Activated CD4-positive, alpha-beta T cell treated with anti-CD3 and anti-CD28 coated beads for 36 hours (primary cell): ENCODE measurements at regions not wholly inside any gene's neighbourhood (a gene's known extent, or its start where the extent isn't known, plus 50 kb on each side); places are given as distances from the start of the nearest gene placed in this dataset.

Experiments used
- ATAC-seq: fragments of 200-7000 bp; cut with Tn5 transposase; one replicate; pipeline ENCODE4 v1.10.0; 2021; ENCODE audit warnings: mild to moderate bottlenecking, moderate library complexity
- CTCF ChIA-PET: fragments of 350-600 bp; sonication (Branson Sonifier 250); formaldehyde crosslinking; loops from one replicate; lab custom pipeline; 2021; ENCODE audit warnings: antibody characterized with exemption; lab: Charles Lee
- POLR2A ChIA-PET: fragments of 350-600 bp; sonication (Branson Sonifier 250); formaldehyde crosslinking; loops from one replicate; lab custom pipeline; 2021; ENCODE audit warnings: antibody characterized with exemption, inconsistent platforms; lab: Charles Lee
- DNase-seq: peaks from one replicate; pipeline ENCODE4 v3.0.0-alpha.2; 2020
- H3K27ac Mint-ChIP-seq: one replicate; pipeline ENCODE4 v1.8.0; 2021; ENCODE audit warnings: mixed read lengths
- H3K27me3 Mint-ChIP-seq: one replicate; pipeline ENCODE4 v1.8.0; 2021; ENCODE audit warnings: mixed read lengths
- H3K36me3 Mint-ChIP-seq: one replicate; pipeline ENCODE4 v1.8.0; 2021; ENCODE audit warnings: low read depth, mixed read lengths
- H3K4me1 Mint-ChIP-seq: one replicate; pipeline ENCODE4 v1.8.0; 2021; ENCODE audit warnings: mixed read lengths
- H3K4me3 Mint-ChIP-seq: one replicate; pipeline ENCODE4 v1.8.0; 2021; ENCODE audit warnings: mild to moderate bottlenecking, moderate library complexity, mixed read lengths
- H3K9me3 Mint-ChIP-seq: one replicate; pipeline ENCODE4 v1.8.0; 2021; ENCODE audit warnings: low read depth, mixed read lengths
- intact Hi-C, 2 experiments: fragments of 100-400 bp; cut with DNase I in 1 of 2; cut with micrococcal nuclease in 1 of 2; formaldehyde crosslinking; loops; one replicate each; pipeline versions ENCODE4 v1.14.2 to v1.15.1; 2022 to 2024; cut with DNase I, micrococcal nuclease

- H3K27me3 Mint-ChIP-seq = no peaks in the 10 kb centered on the region
- intact Hi-C loops = no loop called here
- ChIA-PET POLR2A (no interaction called here), CTCF (no interaction called here)
- H3K9me3 Mint-ChIP-seq = no peaks in the 10 kb centered on the region
- no peak overlapping the region for H3K27ac Mint-ChIP-seq
- ATAC-seq (no peak), DNase-seq (no peak)
- no peaks in the 10 kb centered on the region for H3K4me1 Mint-ChIP-seq
- H3K36me3 Mint-ChIP-seq = no peaks in the 10 kb centered on the region
- no peak overlapping the region for H3K4me3 Mint-ChIP-seq
Observed at GRCh38 chr3:181797431-181797830, 85.7 kb downstream of the SOX2 start.

DNA sequence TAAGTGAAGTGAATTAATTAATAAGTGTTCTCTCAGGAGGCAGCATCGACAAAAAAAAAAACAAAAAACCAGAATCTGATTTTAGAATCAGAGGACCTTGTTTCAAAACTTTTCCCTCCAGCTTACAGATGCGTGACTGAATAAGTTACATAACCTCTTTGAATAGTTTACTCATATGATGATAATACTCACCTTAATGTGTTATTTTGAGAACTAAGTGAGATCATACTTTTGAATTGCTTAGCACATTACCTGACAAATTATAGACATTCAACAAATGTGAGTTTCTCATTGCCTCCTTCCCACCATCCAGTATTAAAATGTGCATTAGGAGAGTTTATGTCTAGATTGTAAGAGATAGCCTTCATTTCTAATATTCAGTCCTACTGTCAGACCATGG, 94.0 kb downstream of the SOX2 start:
- ChIA-PET CTCF (no interaction called here), POLR2A (no interaction called here)
- DNase-seq = no peak
- Mint-ChIP-seq H3K27ac (no peak overlapping the region), H3K4me1 (no peaks in the 10 kb centered on the region), H3K9me3 (no peaks in the 10 kb centered on the region), H3K36me3 (no peaks in the 10 kb centered on the region), H3K4me3 (no peak overlapping the region), H3K27me3 (no peaks in the 10 kb centered on the region)
- intact Hi-C loops = no loop called here
- ATAC-seq = no peak

DNA sequence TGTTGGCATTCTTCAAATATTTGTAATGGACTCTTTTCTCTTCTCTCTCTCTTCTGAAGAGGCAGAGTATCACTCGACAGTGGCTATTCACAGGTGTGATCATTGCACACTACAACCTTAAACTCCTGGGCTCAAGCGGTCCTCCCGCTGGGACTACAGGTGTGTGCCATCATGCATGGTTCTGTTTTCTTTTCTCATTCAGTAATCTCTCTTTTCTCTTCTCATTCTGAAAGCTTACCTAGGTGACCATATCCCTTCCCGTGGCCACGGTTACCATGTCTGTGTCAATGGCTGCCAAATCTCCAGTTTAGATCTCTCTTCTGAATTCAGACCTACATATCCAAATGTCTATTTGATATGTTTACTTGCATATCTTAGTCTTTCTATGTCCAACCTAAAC, 96.3 kb downstream of the SOX2 start:
- no peak overlapping the region for H3K27ac Mint-ChIP-seq
- no peak overlapping the region for H3K4me3 Mint-ChIP-seq
- DNase-seq (no peak), ATAC-seq (no peak)
- intact Hi-C loops = no loop called here
- no peaks in the 10 kb centered on the region for H3K27me3 Mint-ChIP-seq
- no peaks in the 10 kb centered on the region for H3K4me1 Mint-ChIP-seq
- H3K36me3 Mint-ChIP-seq = no peaks in the 10 kb centered on the region
- CTCF ChIA-PET = no interaction called here
- H3K9me3 Mint-ChIP-seq = no peaks in the 10 kb centered on the region
- POLR2A ChIA-PET = no interaction called here

GRCh38 chr3:181823716-181824115, 112.0 kb downstream of the SOX2 start:
- Mint-ChIP-seq H3K4me1 (no peaks in the 10 kb centered on the region), H3K9me3 (peaks cover 4% of the 10 kb centered on the region), H3K4me3 (no peak overlapping the region), H3K27me3 (peaks cover 2% of the 10 kb centered on the region), H3K27ac (no peak overlapping the region), H3K36me3 (no peaks in the 10 kb centered on the region)
- ChIA-PET CTCF (no interaction called here), POLR2A (no interaction called here)
- intact Hi-C loops = no loop called here
- DNase-seq (no peak), ATAC-seq (no peak)

DNA sequence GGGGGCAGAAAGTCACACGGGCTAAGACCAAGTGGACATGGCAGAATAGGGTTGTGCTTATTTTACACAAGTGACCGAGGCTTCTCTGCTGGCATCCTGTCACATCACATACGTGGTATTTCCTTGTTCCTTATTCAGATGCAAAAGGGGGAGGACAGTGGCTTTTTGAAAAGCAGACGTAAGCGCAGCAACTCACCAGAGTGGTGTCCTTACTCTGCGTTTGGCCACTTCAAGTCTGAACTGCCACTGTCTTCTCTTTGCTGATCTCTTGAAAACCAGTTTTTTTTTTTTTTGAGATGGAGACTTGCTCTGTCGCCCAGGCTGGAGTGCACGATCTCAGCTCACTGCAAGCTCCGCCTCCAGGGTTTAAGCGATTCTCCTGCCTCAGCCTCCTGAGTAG, 113.2 kb downstream of the SOX2 start:
- no peaks in the 10 kb centered on the region for H3K4me1 Mint-ChIP-seq
- intact Hi-C loops = no loop called here
- no peaks in the 10 kb centered on the region for H3K36me3 Mint-ChIP-seq
- no peak for ATAC-seq
- ChIA-PET POLR2A (no interaction called here), CTCF (no interaction called here)
- peaks cover 2% of the 10 kb centered on the region for H3K27me3 Mint-ChIP-seq
- H3K9me3 Mint-ChIP-seq = peaks cover 4% of the 10 kb centered on the region
- no peak for DNase-seq
- H3K4me3 Mint-ChIP-seq = no peak overlapping the region
- H3K27ac Mint-ChIP-seq = no peak overlapping the region

DNA sequence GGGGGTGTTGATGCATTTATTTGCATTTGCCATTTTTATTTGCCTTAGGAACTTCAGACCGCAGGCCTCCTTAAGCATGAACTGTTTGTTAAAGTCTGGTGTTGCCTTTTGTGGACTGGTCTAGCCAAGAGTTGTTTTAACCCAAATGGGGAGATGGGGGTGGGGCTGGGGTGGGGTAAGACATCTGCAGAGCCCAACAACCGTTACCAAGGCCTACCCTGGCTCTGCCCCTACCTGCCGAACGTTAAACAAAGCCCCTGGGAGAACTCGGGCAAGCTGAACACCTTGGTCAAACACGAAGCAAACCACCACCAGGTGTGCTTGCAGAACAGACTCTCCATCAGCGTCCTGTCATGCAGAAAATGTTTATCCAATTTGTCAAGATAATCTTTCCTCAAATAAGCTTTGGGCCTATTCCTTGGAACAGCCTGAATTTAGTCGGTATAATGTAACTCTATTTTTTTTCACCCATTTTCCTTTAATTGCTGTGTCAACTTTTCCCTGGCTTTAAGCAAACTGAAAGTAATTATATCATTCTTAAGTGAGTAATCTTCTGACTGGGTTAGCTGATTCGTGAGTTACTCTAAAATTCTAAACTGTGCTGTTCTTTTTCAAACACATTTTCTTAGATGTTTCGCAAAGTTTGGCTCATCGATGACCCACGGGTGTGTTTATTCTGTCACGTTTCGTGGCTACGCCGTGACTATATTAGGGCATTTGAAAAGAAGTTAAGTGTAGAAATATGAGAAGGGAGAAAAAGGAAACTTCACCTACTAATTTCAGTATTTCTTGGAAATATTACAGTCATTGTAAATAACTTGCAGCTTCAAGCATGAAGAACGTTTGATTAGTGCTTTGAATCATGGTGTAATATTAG, 127.6 kb downstream of the SOX2 start:
- Mint-ChIP-seq H3K27me3 (no peaks in the 10 kb centered on the region), H3K4me1 (no peaks in the 10 kb centered on the region), H3K4me3 (no peak overlapping the region), H3K27ac (no peak overlapping the region), H3K9me3 (no peaks in the 10 kb centered on the region), H3K36me3 (no peaks in the 10 kb centered on the region)
- POLR2A ChIA-PET = no interaction called here
- DNase-seq (no peak), ATAC-seq (no peak)
- CTCF ChIA-PET = no interaction called here
- intact Hi-C loops = no loop called here

DNA sequence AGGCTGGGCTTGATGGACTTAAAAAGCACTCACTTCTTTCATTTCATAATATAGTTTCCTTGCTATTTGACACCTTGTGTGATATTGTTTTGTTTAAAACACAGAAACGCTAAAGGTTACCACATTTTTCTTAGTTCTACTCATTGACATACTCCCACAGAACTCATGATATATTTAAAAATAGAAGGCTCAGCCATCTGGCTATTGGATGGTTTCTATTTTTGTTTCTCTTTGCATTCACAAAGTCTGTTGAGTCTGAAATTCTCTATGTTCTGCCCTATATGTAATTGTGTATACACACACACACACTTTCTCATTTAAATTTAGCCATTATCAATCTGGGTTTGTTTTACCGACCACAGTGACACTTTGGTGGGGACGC, 128.2 kb downstream of the SOX2 start:
- ATAC-seq = no peak
- H3K4me1 Mint-ChIP-seq = no peaks in the 10 kb centered on the region
- H3K4me3 Mint-ChIP-seq = no peak overlapping the region
- intact Hi-C loops = no loop called here
- CTCF ChIA-PET = no interaction called here
- DNase-seq = no peak
- no peaks in the 10 kb centered on the region for H3K9me3 Mint-ChIP-seq
- no peaks in the 10 kb centered on the region for H3K36me3 Mint-ChIP-seq
- H3K27me3 Mint-ChIP-seq = no peaks in the 10 kb centered on the region
- no peak overlapping the region for H3K27ac Mint-ChIP-seq
- POLR2A ChIA-PET = no interaction called here

DNA sequence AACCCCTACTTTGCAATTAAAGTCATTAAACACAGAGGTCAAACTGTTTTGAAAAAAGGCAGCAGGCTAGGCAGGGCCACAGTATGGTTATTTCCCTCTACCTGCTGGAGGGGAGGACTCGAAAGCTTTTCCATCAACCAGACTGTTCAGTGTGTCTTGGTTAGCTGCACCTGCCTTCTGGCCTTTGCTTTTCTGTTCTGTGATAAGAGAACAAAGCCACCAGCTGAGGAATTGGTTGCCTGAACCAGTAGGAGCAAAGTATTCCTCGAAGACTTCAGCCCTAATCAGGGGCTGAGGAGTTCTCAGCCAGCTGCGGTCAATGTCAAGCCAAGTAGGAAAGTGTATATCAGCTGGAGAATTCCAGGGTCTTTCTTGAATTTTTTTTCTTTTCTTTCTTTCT, 132.5 kb downstream of the SOX2 start:
- Mint-ChIP-seq H3K4me1 (no peaks in the 10 kb centered on the region), H3K9me3 (no peaks in the 10 kb centered on the region), H3K27me3 (no peaks in the 10 kb centered on the region), H3K27ac (no peak overlapping the region), H3K4me3 (no peak overlapping the region), H3K36me3 (no peaks in the 10 kb centered on the region)
- ChIA-PET CTCF (no interaction called here), POLR2A (interaction anchor here (0.7 kb wide), 1 partner anchor 722 kb away, joined by 3 read pairs; no protein-coding TSS in a partner anchor)
- ATAC-seq (no peak), DNase-seq (no peak)
- intact Hi-C loops = no loop called here

DNA sequence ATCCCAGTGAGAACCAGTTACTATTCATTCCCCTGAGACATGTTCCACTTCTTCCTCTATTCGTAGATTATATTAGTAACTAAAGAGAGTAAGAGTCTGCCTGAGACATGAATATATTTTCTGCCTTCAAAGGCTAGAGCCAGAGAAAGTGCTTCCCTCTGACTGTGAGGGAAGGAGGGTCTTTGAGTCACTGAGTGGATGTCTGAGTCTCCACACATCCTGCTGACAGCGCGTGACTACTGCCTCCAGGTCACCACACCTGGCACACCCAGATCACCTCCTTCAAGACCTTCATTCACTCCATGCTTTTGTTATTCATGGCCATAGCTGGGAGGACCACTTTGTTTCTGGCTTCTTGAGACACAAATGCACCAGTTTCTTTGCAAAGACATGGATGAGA, 135.6 kb downstream of the SOX2 start:
- no peak for ATAC-seq
- intact Hi-C loops = no loop called here

GRCh38 chr3:181851063-181851462, 139.3 kb downstream of the SOX2 start:
- CTCF ChIA-PET = no interaction called here
- Mint-ChIP-seq H3K4me1 (no peaks in the 10 kb centered on the region), H3K4me3 (no peak overlapping the region), H3K9me3 (no peaks in the 10 kb centered on the region), H3K36me3 (no peaks in the 10 kb centered on the region), H3K27me3 (no peaks in the 10 kb centered on the region), H3K27ac (no peak overlapping the region)
- POLR2A ChIA-PET = no interaction called here
- intact Hi-C loops = no loop called here
- DNase-seq = no peak
- ATAC-seq = no peak

More for the DNA sequence above, 135.6 kb downstream of the SOX2 start:
- ChIA-PET POLR2A (no interaction called here), CTCF (no interaction called here)
- Mint-ChIP-seq H3K4me1 (no peaks in the 10 kb centered on the region), H3K36me3 (no peaks in the 10 kb centered on the region), H3K27me3 (no peaks in the 10 kb centered on the region), H3K4me3 (no peak overlapping the region), H3K27ac (no peak overlapping the region), H3K9me3 (no peaks in the 10 kb centered on the region)
- DNase-seq = no peak

DNA sequence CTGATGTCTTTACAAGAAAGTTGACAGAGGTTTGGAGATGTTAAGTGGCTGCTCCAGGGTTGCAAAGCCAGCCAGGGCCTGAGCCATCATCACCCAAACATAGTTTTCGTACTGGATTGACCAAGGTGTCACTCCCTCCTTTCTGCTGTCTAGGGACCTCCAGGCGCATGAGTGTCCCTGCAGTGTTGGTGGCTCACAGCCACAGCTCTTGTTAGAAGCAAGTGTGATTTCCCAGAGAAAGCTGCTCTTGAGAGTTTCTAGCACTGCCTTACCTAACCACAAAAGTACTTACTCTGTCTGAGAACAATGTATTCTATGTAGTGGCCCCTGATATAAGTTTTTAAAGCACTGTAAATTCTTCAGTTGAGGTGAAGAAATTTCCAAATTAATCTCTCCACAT, 144.1 kb downstream of the SOX2 start:
- CTCF ChIA-PET = no interaction called here
- H3K36me3 Mint-ChIP-seq = no peaks in the 10 kb centered on the region
- H3K4me3 Mint-ChIP-seq = no peak overlapping the region
- no peaks in the 10 kb centered on the region for H3K4me1 Mint-ChIP-seq
- ATAC-seq (no peak), DNase-seq (no peak)
- no peak overlapping the region for H3K27ac Mint-ChIP-seq
- H3K9me3 Mint-ChIP-seq = no peaks in the 10 kb centered on the region
- intact Hi-C loops = no loop called here
- no peaks in the 10 kb centered on the region for H3K27me3 Mint-ChIP-seq
- POLR2A ChIA-PET = no interaction called here

DNA sequence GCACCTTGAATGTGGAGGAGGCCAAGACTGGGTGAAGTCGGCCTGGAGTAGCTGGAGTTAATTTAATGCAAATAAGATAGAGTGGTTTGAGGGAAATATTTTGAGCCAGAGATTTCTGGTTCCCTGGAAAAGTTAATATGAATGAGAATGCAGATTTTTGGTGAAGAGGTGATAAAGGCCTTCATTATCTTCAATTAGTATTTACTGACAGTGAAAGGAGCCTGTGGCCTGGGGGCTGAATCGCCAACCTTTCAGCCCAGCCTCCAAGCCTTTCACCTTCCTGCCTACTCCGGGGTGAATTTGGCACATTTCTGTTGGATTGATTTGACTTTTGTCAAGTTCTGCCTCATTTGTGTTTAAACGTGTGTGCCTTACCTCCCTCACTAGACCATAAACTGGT, 147.8 kb downstream of the SOX2 start:
- H3K27me3 Mint-ChIP-seq = no peaks in the 10 kb centered on the region
- no peak overlapping the region for H3K27ac Mint-ChIP-seq
- H3K9me3 Mint-ChIP-seq = no peaks in the 10 kb centered on the region
- intact Hi-C loops = no loop called here
- ChIA-PET POLR2A (no interaction called here), CTCF (no interaction called here)
- ATAC-seq (no peak), DNase-seq (no peak)
- H3K36me3 Mint-ChIP-seq = no peaks in the 10 kb centered on the region
- no peaks in the 10 kb centered on the region for H3K4me1 Mint-ChIP-seq
- H3K4me3 Mint-ChIP-seq = no peak overlapping the region
